Epithelial cell of esophagus (primary cell): ENCODE measurements at regions not wholly inside any gene's neighbourhood (a gene's known extent, or its start where the extent isn't known, plus 50 kb on each side); places are given as distances from the start of the nearest gene placed in this dataset.

Experiments
- DNase-seq: peaks from one replicate; pipeline ENCODE4 v3.0.0; 2010; ENCODE audit warnings: low read depth
- H3K4me3 ChIP-seq: 2 replicates; pipeline ENCODE4 v1.5.1; 2011; ENCODE audit warnings: mild to moderate bottlenecking, low read length, control low read depth
- CTCF ChIP-seq: IDR thresholded peaks from 2 replicates; pipeline ENCODE4 v1.5.1; 2011; ENCODE audit warnings: low read depth, mild to moderate bottlenecking, low read length, control low read depth, inconsistent platforms; ENCODE audit not compliant: insufficient read depth; ENCODE audit errors: missing control alignments

- no peak overlapping the region for H3K4me3 ChIP-seq
- DNase-seq: no peak
- no peak for TF ChIP-seq CTCF
These were observed 406.2 kb downstream of the DLEU7 start for GRCh38 chr13:50437252-50437651.

- H3K4me3 ChIP-seq: no peak overlapping the region
- no peak for TF ChIP-seq CTCF
These were observed 405.1 kb downstream of the DLEU7 start for GRCh38 chr13:50438351-50438750.

GRCh38 chr13:50441130-50441529, 402.4 kb downstream of the DLEU7 start:
- no peak for TF ChIP-seq CTCF

More at GRCh38 chr13:50438351-50438750, 405.1 kb downstream of the DLEU7 start:
- DNase-seq: no peak

GRCh38 chr13:50444726-50445125, 398.8 kb downstream of the DLEU7 start:
- TF ChIP-seq CTCF: no peak
- H3K4me3 ChIP-seq: no peak overlapping the region
- no peak for DNase-seq

More at GRCh38 chr13:50441130-50441529, 402.4 kb downstream of the DLEU7 start:
- H3K4me3 ChIP-seq: no peak overlapping the region
- no peak for DNase-seq

GRCh38 chr13:50446611-50447010, 396.9 kb downstream of the DLEU7 start:
- H3K4me3 ChIP-seq: no peak overlapping the region
- DNase-seq: no peak
- TF ChIP-seq CTCF: no peak

- DNase-seq: peak; percentile 79
- no peak overlapping the region for H3K4me3 ChIP-seq
These were observed 394.9 kb downstream of the DLEU7 start for GRCh38 chr13:50448535-50448998.

More at GRCh38 chr13:50448535-50448998, 394.9 kb downstream of the DLEU7 start:
- no peak for TF ChIP-seq CTCF
